ENCODE measurements at regions not wholly inside any gene's neighbourhood (a gene's known extent, or its start where the extent isn't known, plus 50 kb on each side); places are given as distances from the start of the nearest gene placed in this dataset.

DNA sequence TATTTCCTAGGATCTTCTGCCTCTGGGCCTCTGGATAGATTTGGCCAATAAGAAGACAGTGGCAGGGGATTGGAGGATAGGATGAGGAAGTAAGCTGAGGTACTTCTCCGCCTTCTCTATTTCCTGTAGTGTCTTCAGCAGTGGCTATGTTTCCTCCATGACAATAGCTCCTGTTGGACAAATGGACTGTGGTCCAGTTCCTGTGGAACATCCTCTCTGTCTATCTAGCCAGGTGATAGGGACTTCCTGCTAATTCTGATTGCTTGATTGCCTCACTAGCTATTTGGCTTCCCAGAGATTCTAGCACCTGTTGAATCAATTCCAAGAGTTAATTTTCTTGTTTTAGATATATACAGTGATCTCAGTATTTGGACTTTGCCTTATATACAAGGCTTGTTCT, 456.2 kb upstream of the NECTIN3 start:
- POLR2A ChIA-PET, result no interaction called here
- no peak overlapping the region for H3K4me3 ChIP-seq

More for the DNA sequence above, 456.2 kb upstream of the NECTIN3 start:
- Histone ChIP-seq H2AFZ (ENCODE audit: low read depth, low read length) (no peak overlapping the region), H3K36me3 (ENCODE audit: control insufficient read depth, insufficient read depth, low read length) (no peaks in the 10 kb centered on the region), H3K9ac (ENCODE audit: insufficient read depth in 1 of 2, low read depth in 2 of 2, low read length in 2 of 2) (no peak overlapping the region), H3K4me1 (replicated peaks in 1 of 2; ENCODE audit: control insufficient read depth in 2 of 2, insufficient read depth in 2 of 2, low read length in 2 of 2) (no peaks in the 10 kb centered on the region; a peak in 1 of 5 replicates), H4K20me1 (replicated peaks; ENCODE audit: control insufficient read depth, insufficient read depth, low read length) (no peaks in the 10 kb centered on the region), H3K9me1 (ENCODE audit: control insufficient read depth, insufficient read depth, low read length) (no peaks in the 10 kb centered on the region), H3K27me3 (ENCODE audit: control insufficient read depth in 2 of 2, insufficient read depth in 2 of 2, low read length in 2 of 2) (no peaks in the 10 kb centered on the region), H3K4me2 (ENCODE audit: insufficient read depth, low read length) (no peak overlapping the region), H3K9me3 (replicated peaks; ENCODE audit: control insufficient read depth, insufficient read depth, low read depth, low read length) (no peaks in the 10 kb centered on the region), H3K27ac (ENCODE audit: extremely low read depth, low read depth, low read length) (no peak overlapping the region), H3K79me2 (ENCODE audit: control insufficient read depth, insufficient read depth, low read length) (no peaks in the 10 kb centered on the region)
- ATAC-seq, result no peak
- intact Hi-C loops (cut with micrococcal nuclease), result no loop called here
- no TSS peak for BruUV-seq (replicated peaks)
- no peak for FAIRE-seq
- CTCF ChIA-PET (ENCODE audit: low intra/inter-chr PET ratio), result no interaction called here
- 100% methylated on average over 1 of the region's 1 CpG for WGBS (ENCODE audit: insufficient coverage, low coverage, missing lambda C conversion rate)
- in situ Hi-C loops (cut with MboI), result no loop called here
- no peak for DNase-seq (ENCODE audit: extremely low read depth in 1 of 4, low spot score in 3 of 4)
- TF ChIP-seq, protein P1, sequence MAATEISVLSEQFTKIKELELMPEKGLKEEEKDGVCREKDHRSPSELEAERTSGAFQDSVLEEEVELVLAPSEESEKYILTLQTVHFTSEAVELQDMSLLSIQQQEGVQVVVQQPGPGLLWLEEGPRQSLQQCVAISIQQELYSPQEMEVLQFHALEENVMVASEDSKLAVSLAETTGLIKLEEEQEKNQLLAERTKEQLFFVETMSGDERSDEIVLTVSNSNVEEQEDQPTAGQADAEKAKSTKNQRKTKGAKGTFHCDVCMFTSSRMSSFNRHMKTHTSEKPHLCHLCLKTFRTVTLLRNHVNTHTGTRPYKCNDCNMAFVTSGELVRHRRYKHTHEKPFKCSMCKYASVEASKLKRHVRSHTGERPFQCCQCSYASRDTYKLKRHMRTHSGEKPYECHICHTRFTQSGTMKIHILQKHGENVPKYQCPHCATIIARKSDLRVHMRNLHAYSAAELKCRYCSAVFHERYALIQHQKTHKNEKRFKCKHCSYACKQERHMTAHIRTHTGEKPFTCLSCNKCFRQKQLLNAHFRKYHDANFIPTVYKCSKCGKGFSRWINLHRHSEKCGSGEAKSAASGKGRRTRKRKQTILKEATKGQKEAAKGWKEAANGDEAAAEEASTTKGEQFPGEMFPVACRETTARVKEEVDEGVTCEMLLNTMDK (IDR thresholded peaks at IDR 0.05; ENCODE audit: borderline replicate concordance, insufficient read depth, low read depth, low read length, poor library complexity, severe bottlenecking), result no peak
- TF ChIP-seq FIP1L1 (IDR thresholded peaks at IDR 0.05; ENCODE audit: low read depth, low read length, poor library complexity, severe bottlenecking) (no peak), CCAR2 (IDR thresholded peaks at IDR 0.05; ENCODE audit: low read depth, low read length) (no peak)
- TF ChIP-seq, protein P2, sequence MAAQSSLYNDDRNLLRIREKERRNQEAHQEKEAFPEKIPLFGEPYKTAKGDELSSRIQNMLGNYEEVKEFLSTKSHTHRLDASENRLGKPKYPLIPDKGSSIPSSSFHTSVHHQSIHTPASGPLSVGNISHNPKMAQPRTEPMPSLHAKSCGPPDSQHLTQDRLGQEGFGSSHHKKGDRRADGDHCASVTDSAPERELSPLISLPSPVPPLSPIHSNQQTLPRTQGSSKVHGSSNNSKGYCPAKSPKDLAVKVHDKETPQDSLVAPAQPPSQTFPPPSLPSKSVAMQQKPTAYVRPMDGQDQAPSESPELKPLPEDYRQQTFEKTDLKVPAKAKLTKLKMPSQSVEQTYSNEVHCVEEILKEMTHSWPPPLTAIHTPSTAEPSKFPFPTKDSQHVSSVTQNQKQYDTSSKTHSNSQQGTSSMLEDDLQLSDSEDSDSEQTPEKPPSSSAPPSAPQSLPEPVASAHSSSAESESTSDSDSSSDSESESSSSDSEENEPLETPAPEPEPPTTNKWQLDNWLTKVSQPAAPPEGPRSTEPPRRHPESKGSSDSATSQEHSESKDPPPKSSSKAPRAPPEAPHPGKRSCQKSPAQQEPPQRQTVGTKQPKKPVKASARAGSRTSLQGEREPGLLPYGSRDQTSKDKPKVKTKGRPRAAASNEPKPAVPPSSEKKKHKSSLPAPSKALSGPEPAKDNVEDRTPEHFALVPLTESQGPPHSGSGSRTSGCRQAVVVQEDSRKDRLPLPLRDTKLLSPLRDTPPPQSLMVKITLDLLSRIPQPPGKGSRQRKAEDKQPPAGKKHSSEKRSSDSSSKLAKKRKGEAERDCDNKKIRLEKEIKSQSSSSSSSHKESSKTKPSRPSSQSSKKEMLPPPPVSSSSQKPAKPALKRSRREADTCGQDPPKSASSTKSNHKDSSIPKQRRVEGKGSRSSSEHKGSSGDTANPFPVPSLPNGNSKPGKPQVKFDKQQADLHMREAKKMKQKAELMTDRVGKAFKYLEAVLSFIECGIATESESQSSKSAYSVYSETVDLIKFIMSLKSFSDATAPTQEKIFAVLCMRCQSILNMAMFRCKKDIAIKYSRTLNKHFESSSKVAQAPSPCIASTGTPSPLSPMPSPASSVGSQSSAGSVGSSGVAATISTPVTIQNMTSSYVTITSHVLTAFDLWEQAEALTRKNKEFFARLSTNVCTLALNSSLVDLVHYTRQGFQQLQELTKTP (IDR thresholded peaks at IDR 0.05; ENCODE audit: low read depth in 1 of 2, partially characterized antibody in 2 of 2), result no peak

Data from K562 (cell line).